ENCODE measurements at regions not wholly inside any gene's neighbourhood (a gene's known extent, or its start where the extent isn't known, plus 50 kb on each side); places are given as distances from the start of the nearest gene placed in this dataset.

- Histone ChIP-seq H3K79me2 (ENCODE audit: low read length) (no peaks in the 10 kb centered on the region), H3K9me3 (ENCODE audit: low read length) (no peaks in the 10 kb centered on the region), H3K36me3 (ENCODE audit: insufficient read depth, low read length) (no peaks in the 10 kb centered on the region), H3K9ac (ENCODE audit: low read length) (no peak overlapping the region), H3K27ac (ENCODE audit: low read length) (no peak overlapping the region), H2AFZ (ENCODE audit: low read length) (no peak overlapping the region), H4K20me1 (ENCODE audit: insufficient read depth, low read depth, low read length) (no peaks in the 10 kb centered on the region), H3K4me3 (ENCODE audit: low read length) (no peak overlapping the region), H3K4me1 (ENCODE audit: low read length) (no peaks in the 10 kb centered on the region), H3K9me2 (replicated peaks; ENCODE audit: insufficient read depth, low read length) (no peaks in the 10 kb centered on the region), H3K27me3 (ENCODE audit: low read length) (no peaks in the 10 kb centered on the region), H3K4me2 (ENCODE audit: low read depth, low read length, poor library complexity, severe bottlenecking) (no peak overlapping the region)
- no peak for DNase-seq
Measured at GRCh38 chr4:73683033-73683432, 57.3 kb upstream of the CXCL8 start.

- DNase-seq, result no peak
- Histone ChIP-seq H3K4me3 (ENCODE audit: low read length) (no peak overlapping the region), H3K4me1 (ENCODE audit: low read length) (no peaks in the 10 kb centered on the region), H3K27ac (ENCODE audit: low read length) (no peak overlapping the region), H3K4me2 (ENCODE audit: low read depth, low read length, poor library complexity, severe bottlenecking) (no peak overlapping the region), H2AFZ (ENCODE audit: low read length) (no peak overlapping the region), H4K20me1 (ENCODE audit: insufficient read depth, low read depth, low read length) (no peaks in the 10 kb centered on the region), H3K36me3 (ENCODE audit: insufficient read depth, low read length) (no peaks in the 10 kb centered on the region), H3K9ac (ENCODE audit: low read length) (no peak overlapping the region), H3K9me2 (replicated peaks; ENCODE audit: insufficient read depth, low read length) (no peaks in the 10 kb centered on the region), H3K79me2 (ENCODE audit: low read length) (no peaks in the 10 kb centered on the region), H3K9me3 (ENCODE audit: low read length) (no peaks in the 10 kb centered on the region), H3K27me3 (ENCODE audit: low read length) (no peaks in the 10 kb centered on the region)
Measured at GRCh38 chr4:73683456-73683855, 56.9 kb upstream of the CXCL8 start.

DNA sequence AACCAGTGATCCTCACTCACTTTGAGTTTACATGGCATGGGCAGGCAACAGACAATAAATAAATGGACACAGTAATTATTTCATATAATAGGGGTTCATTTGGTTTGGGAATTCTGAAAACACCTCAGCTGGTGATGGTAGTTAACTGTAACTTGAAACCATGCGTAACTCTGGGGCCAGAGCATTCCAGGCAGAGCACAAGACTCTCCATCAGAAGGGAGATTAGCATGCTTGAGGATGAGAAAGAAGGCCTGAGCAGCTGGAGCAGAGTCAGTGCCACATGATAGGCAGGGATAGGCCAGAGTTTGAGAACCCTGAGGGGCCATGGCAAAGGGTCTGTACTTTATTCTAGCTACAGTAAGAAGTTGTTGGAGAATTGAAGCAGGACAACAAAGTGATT, 56.3 kb upstream of the CXCL8 start:
- Histone ChIP-seq H3K9ac (ENCODE audit: low read length) (no peak overlapping the region), H3K4me2 (ENCODE audit: low read depth, low read length, poor library complexity, severe bottlenecking) (no peak overlapping the region), H3K9me3 (ENCODE audit: low read length) (no peaks in the 10 kb centered on the region), H4K20me1 (ENCODE audit: insufficient read depth, low read depth, low read length) (no peaks in the 10 kb centered on the region), H3K36me3 (ENCODE audit: insufficient read depth, low read length) (no peaks in the 10 kb centered on the region), H3K27ac (ENCODE audit: low read length) (no peak overlapping the region), H3K79me2 (ENCODE audit: low read length) (no peaks in the 10 kb centered on the region), H2AFZ (ENCODE audit: low read length) (no peak overlapping the region), H3K4me1 (ENCODE audit: low read length) (no peaks in the 10 kb centered on the region), H3K4me3 (ENCODE audit: low read length) (no peak overlapping the region), H3K9me2 (replicated peaks; ENCODE audit: insufficient read depth, low read length) (no peaks in the 10 kb centered on the region), H3K27me3 (ENCODE audit: low read length) (no peaks in the 10 kb centered on the region)
- DNase-seq, result no peak

DNA sequence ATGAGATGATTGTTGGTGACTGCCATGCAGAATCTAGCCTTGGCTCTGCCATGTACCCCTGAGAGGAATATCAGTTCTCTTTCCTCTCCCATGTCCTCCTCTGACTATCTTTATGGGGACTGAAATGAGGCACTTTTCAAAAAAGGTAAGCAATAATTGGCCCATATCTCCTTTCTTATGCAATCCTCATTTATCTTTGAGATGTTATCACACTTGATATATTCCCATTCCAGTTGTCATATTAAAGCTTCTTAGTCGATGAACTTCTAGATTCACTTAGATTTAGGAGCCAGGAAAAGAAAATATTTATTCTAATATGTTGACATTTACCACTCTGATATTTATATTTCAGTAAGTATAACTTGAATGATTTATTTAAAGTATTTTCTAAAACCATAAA, 55.3 kb upstream of the CXCL8 start:
- H3K79me2 ChIP-seq (ENCODE audit: low read length), result no peaks in the 10 kb centered on the region
- no peaks in the 10 kb centered on the region for H3K9me2 ChIP-seq (replicated peaks; ENCODE audit: insufficient read depth, low read length)
- H4K20me1 ChIP-seq (ENCODE audit: insufficient read depth, low read depth, low read length), result no peaks in the 10 kb centered on the region
- no peaks in the 10 kb centered on the region for H3K4me1 ChIP-seq (ENCODE audit: low read length)
- H3K27me3 ChIP-seq (ENCODE audit: low read length), result no peaks in the 10 kb centered on the region
- no peak overlapping the region for H3K9ac ChIP-seq (ENCODE audit: low read length)
- no peaks in the 10 kb centered on the region for H3K9me3 ChIP-seq (ENCODE audit: low read length)
- DNase-seq, result no peak
- H3K36me3 ChIP-seq (ENCODE audit: insufficient read depth, low read length), result no peaks in the 10 kb centered on the region
- no peak overlapping the region for H3K4me3 ChIP-seq (ENCODE audit: low read length)
- 0 out of 2 replicates have a peak overlapping the region, but pooled peaks have one; percentile 30 for H2AFZ ChIP-seq (ENCODE audit: low read length)
- no peak overlapping the region for H3K27ac ChIP-seq (ENCODE audit: low read length)
- no peak overlapping the region for H3K4me2 ChIP-seq (ENCODE audit: low read depth, low read length, poor library complexity, severe bottlenecking)

DNA sequence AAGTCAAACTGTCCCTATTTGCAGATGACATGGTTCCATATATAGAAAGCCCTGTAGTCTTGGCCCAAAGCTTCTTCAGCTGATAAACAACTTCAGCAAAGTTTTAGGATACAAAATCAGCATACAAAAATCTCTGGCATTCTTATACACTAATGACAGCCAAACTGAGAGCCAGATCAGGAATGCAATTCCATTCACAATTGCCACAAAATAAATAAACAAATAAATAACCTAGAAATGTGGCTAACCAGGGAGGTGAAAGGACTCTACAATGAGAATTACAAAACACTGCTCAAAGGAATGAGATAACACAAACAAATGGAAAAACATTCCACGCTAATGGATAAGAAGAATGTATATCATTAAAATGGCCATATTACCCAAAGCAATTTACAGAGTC, 52.9 kb upstream of the CXCL8 start:
- H3K9ac ChIP-seq (ENCODE audit: low read length), result no peak overlapping the region
- no peak overlapping the region for H3K27ac ChIP-seq (ENCODE audit: low read length)
- H3K9me3 ChIP-seq (ENCODE audit: low read length), result no peaks in the 10 kb centered on the region
- no peak overlapping the region for H3K4me2 ChIP-seq (ENCODE audit: low read depth, low read length, poor library complexity, severe bottlenecking)
- H3K4me3 ChIP-seq (ENCODE audit: low read length), result no peak overlapping the region
- H4K20me1 ChIP-seq (ENCODE audit: insufficient read depth, low read depth, low read length), result no peaks in the 10 kb centered on the region
- no peaks in the 10 kb centered on the region for H3K9me2 ChIP-seq (replicated peaks; ENCODE audit: insufficient read depth, low read length)
- no peak for DNase-seq
- no peak overlapping the region for H2AFZ ChIP-seq (ENCODE audit: low read length)
- H3K27me3 ChIP-seq (ENCODE audit: low read length), result no peaks in the 10 kb centered on the region
- no peaks in the 10 kb centered on the region for H3K79me2 ChIP-seq (ENCODE audit: low read length)
- H3K4me1 ChIP-seq (ENCODE audit: low read length), result no peaks in the 10 kb centered on the region
- no peaks in the 10 kb centered on the region for H3K36me3 ChIP-seq (ENCODE audit: insufficient read depth, low read length)

GRCh38 chr4:73690051-73690738, 50.2 kb upstream of the CXCL8 start:
- Histone ChIP-seq H3K9me3 (ENCODE audit: low read length) (no peaks in the 10 kb centered on the region), H3K79me2 (ENCODE audit: low read length) (no peaks in the 10 kb centered on the region), H3K4me2 (ENCODE audit: low read depth, low read length, poor library complexity, severe bottlenecking) (no peak overlapping the region), H3K9me2 (replicated peaks; ENCODE audit: insufficient read depth, low read length) (no peaks in the 10 kb centered on the region), H3K4me1 (ENCODE audit: low read length) (no peaks in the 10 kb centered on the region), H3K27ac (ENCODE audit: low read length) (no peak overlapping the region), H3K9ac (ENCODE audit: low read length) (no peak overlapping the region), H2AFZ (ENCODE audit: low read length) (no peak overlapping the region), H3K36me3 (ENCODE audit: insufficient read depth, low read length) (no peaks in the 10 kb centered on the region), H3K4me3 (ENCODE audit: low read length) (no peak overlapping the region), H3K27me3 (ENCODE audit: low read length) (no peaks in the 10 kb centered on the region), H4K20me1 (ENCODE audit: insufficient read depth, low read depth, low read length) (no peaks in the 10 kb centered on the region)
- no peak for DNase-seq

Data from Karpas-422 (cell line).